Kasumi-1 (cell line): ENCODE measurements at regions not wholly inside any gene's neighbourhood (a gene's known extent, or its start where the extent isn't known, plus 50 kb on each side); places are given as distances from the start of the nearest gene placed in this dataset.
"Not testable (repeated sequence)": the region's sequence is repeated elsewhere in the genome, so short reads cannot be mapped to it uniquely, and the experiment has no call there.

Source experiments
- DNase-seq, 2 experiments: peaks; one replicate each; lab custom pipeline; 2025; lab: John Stamatoyannopoulos, UW

DNA sequence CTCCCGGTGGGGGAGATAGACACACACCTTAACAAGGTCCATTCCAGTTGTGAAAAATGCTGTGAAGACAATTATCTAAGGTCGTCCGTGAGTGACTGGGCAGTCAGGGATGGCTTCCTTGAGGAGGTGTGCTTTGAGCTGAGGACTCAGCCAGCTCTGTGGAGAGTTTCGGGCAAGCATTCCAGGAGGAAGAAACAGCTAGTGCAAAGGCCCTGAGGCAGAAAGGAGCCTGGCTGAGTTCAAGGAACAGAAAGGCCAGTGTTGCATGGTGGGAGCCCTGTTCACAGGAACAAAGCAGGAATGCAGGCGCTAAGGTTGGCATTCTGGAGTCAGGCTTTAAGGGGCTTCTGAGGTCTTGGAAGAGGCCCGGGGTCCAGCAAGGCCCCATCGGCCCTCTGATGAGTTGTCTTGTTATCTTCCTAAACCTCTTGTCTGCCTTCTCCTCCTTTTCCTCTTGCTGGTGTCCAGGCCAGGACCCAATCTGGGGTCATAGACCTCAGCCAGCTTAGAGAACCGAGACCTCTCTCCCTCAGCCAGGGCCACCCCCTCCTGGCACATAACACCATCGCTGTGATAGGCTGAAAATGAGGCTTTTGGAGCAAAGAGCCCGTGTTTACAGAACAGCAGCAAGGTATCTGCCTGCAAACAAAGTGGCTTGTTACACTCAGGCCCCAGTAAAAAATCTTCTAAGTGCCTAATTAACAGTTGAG lies 270.2 kb upstream of the MVB12B start:
- no peak for DNase-seq

DNA sequence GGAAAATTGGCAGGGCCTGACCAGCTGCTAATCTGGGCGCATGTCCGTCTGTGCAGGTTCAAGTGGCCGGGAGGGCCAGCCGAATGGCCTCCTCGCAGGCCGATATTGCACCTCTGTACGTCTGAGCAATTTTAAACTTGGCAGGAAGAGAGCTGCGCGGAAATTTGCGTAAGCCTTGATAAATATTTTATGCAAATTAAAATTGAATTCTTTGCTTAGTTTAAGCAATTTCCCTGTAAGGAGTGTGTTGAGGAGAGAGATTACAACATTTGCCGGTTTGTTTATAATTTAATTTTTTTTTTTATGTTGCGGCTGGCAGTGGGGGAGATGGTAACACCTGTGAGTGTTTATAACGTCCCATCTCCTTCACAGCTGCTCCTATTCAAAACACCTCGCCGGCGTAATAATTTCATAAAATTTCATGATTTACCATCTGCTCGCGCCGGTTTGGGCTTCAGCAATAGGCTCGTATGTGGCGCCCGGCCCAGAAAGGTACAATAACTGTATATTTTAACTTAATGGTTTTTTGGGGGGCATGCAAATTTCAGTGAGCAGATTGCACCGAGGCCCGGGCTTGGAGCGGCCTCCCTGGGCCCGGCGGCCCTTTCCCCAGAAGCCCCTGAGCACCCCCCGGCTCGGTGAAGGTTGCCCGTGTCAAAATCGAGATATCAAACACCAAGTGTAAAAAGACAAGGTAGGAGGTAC lies 269.4 kb upstream of the MVB12B start:
- DNase-seq = no peak

GRCh38 chr9:126058011-126058531 lies 268.6 kb upstream of the MVB12B start:
- DNase-seq = no peak

DNA sequence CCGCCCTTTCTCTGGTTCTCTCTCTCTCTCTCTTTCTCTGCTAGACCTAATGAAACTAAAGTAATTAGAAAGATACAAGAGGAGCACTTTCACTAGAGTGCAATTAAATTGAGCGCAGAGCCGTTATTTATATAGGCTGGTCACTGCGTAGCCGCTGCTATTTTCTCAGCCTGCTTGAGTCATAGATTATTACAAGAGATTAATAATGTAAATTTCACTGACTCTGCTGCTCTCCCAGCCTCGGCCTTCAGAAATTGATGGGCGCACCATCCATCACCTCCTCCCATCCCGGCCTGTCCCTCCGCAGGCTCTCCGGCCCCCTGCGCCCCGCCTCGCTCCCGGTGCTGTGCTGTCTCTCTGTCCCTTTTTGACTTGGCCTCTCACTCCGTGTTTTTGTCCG lies 268.0 kb upstream of the MVB12B start:
- no peak for DNase-seq

DNA sequence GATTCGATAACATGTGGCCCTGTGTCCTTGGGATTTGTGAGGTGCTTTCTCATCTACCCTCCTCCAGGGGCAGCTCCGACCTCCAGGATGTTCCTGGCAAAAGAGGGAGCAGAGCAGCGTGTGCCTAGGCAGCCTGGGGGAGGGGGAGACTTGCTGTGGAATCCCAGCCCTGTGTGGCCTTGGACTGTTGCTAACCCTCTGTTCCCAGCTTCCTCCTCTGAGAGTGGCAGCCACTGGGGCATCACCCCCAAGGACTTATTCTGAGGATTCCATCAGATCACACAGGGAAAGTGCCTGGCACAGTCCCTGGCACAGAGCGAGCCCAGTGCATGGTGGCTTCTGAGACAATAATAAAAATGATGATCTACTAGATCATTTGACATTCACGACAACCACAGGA lies 265.1 kb upstream of the MVB12B start:
- no peak for DNase-seq

GRCh38 chr9:126062158-126062886 lies 264.3 kb upstream of the MVB12B start:
- DNase-seq = no peak

DNA sequence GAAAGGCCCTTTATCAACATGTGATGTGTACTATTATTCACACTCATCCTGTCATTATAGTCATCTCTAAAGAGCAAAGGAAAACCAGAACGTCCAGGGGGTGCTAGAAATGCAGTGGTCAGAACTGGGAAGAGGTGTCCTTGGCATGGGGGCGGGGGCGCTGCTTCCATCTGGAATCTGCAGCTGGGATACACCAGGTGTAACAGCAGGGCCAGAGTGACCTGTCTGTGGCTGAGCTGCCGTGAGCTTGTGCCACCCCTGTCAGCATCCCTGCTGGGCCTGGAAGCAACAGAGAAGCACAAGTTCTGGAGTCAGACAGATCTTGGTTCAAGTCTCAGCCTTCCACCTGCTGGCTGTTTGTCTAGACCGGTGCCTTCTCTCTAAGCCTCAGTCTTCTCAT lies 263.3 kb upstream of the MVB12B start:
- no peak for DNase-seq

DNA sequence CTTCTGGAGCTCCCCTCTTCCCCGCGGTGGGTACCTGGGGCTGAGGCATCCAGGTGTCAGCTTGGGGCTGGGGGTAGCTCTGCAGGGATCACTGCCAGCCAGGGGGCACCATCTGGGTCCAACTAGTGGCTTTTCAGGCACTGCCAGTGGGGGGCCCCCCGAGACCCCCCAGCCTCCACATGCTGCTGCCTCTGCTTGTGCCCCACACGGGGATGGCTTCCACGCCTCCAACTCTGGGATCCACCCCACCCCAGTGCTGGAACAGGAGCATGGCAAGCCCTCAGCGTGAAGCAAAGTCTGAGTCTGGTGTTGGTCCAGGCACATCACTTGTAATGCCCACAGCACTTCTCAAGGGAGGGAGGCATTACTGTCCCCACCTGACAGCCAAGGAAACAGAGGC lies 260.5 kb upstream of the MVB12B start:
- no peak for DNase-seq

DNA sequence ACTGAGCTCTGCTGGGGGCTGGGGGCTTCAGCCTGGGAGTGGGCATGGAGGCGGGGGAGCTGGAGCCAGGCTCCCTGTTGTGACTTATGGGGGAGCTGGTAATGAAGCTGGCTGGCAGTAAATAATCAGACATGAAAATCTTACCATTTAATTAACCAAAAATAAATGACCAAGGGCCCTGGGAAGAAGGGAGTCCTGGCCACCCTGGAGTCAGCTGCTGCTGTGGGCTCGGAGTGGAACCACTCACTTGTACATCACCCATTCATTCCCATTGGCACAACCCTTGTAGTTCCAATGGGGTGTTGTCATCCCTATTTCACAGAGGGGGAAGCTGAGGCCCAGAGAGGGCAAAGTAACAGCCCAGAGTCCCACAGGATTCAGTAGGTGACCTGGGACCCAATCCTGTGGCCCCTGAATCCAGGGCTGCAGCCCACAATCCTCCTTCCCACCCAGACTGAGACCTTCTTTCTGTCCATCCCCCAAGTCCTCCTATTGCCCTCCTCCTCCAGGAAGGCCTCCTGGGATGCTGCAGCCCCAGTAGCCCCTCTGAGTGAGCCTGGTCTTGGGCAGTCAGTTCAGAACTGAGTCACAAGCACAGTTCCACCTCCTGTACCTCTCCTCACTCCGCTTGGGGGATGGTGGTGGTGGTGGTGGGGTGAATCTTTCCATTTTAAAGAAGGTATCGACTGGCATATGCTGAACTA lies 259.4 kb upstream of the MVB12B start:
- DNase-seq = no peak

GRCh38 chr9:126068534-126069230 lies 257.9 kb upstream of the MVB12B start:
- no peak for DNase-seq

DNA sequence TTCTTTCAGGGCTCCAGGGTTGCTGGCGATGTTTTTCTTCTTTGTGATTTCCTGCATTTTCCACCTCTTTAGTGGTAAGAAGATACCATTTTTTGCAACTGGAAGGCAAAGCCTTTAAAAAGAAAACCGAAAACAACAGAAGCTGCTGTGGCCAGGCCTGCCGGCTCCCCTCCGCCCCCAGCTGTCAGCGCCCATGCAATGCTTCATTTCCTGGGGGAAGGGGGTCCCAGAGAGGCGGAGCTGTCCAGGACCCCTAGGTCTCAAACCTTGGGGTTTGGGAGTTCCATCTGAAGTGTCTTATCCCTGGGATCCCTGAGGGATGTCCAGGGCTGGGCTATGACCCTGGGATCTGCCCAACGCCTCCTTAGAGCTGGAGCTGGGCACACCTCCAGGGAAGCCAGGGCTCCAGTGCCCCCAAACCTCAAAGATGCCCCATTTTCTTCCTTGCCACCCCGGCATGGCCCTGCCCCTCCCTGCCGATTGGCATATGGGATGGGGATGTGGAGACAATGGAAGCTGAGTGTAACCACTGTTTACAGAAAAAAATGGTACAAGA lies 257.2 kb upstream of the MVB12B start:
- no peak for DNase-seq

DNA sequence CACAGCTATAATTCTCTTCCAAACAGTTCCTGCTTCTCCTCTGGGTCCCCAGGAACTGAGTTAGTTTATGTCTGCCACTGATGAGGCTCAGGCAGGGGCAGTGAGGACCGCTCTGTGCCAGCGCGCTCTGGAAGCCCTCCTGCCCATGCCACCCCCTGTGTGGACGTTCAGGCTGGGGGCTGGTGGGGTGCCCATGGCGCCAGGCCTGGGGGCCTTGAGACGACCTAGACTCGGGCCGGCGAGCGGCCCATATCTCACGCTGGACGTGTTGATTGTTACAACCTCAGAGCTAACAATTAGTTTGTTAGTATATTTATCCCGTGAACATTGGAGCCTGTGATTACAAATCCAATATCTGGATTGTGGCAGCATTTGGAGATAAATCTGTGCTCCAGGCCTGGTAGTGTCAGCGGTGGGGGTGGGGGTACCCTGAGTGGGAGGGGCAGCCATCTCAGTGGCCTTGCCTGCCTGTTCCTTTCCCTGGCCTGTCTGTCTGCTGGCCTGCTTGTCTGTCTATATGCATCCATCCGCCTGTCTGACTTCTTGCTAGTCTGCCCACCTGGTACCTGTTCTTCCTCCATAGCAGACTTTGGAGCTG lies 256.5 kb upstream of the MVB12B start:
- no peak for DNase-seq

GRCh38 chr9:126071076-126071750 lies 255.4 kb upstream of the MVB12B start:
- no peak for DNase-seq

- DNase-seq = not testable (repeated sequence)
Measured at GRCh38 chr9:126077656-126078055, 249.0 kb upstream of the MVB12B start.

- no peak for DNase-seq
Measured at GRCh38 chr9:126080641-126081040, 246.0 kb upstream of the MVB12B start.

GRCh38 chr9:126081746-126082145 lies 244.9 kb upstream of the MVB12B start:
- no peak for DNase-seq

- DNase-seq = no peak
Measured at GRCh38 chr9:126084008-126084407, 242.6 kb upstream of the MVB12B start.

DNA sequence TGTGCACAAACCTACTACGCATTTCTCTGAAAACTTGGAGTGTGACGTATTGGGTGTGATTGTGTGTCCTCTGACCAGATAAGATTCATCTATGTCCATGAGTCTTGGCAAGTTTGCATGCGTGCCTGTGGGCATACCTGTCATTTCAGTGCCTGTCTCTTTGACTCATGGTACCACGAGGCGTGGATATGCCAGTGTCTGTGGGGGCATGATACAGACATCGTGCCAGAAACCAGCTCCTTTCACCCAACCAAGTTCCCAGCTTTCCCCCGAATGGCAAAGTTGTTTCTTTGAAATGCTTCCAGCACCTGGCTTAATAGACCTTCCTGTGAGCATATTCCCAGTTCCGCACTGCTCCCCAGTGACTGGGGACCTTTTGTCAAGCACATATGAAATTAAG lies 241.9 kb upstream of the MVB12B start:
- DNase-seq = no peak

DNA sequence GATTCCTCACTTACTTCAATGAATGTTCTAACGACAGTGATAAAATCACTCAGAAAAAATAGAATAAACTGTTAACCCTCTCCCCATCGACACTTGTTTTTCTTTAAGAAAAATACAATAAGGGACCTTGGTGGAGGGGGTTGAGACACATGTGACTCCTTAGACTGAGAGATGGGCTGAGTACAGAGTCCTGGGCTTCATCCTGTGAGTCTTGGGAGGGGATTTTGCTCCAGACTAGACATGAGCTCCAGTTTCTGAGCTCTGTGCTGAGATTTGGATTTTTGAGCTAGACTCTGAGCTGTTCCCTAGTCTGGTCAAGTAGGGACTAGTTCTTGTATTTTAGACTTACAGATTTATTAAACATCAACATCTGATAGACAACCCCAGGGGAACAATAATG lies 241.5 kb upstream of the MVB12B start:
- DNase-seq = no peak

DNA sequence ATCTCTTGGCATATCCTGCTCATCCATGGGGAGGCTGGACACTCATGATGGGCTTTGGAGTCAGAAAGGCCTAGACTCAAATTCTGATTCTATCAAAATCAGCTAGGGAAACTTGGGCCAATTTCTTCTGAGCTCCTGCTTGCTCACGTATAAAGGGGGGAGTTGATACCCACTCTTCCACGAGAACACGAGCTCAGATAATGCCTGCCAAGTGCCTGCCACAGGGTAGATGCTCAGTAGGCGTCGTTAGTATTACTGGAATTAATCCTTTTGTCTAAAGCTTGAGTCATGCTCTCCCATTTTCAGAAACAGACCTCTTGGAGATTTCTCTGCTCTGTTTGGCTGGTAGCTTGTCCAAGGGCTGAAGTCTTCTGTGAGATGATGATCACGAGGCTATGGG lies 238.3 kb upstream of the MVB12B start:
- DNase-seq = no peak
